ENCODE measurements at regions not wholly inside any gene's neighbourhood (a gene's known extent, or its start where the extent isn't known, plus 50 kb on each side); places are given as distances from the start of the nearest gene placed in this dataset.

- TF ChIP-seq POLR2AphosphoS5 (IDR thresholded peaks at IDR 0.05): no peak
- no peak for TF ChIP-seq CTCF (IDR thresholded peaks at IDR 0.05)
- no peak for TF ChIP-seq EP300 (IDR thresholded peaks at IDR 0.05)
- TF ChIP-seq POLR2A (IDR thresholded peaks at IDR 0.05): no peak
Observed at GRCh38 chr16:54576785-54577184, 290.2 kb upstream of the IRX3 start.

Measured in suprapubic skin (tissue), 4 donors.